ENCODE measurements at regions not wholly inside any gene's neighbourhood (a gene's known extent, or its start where the extent isn't known, plus 50 kb on each side); places are given as distances from the start of the nearest gene placed in this dataset.

DNA sequence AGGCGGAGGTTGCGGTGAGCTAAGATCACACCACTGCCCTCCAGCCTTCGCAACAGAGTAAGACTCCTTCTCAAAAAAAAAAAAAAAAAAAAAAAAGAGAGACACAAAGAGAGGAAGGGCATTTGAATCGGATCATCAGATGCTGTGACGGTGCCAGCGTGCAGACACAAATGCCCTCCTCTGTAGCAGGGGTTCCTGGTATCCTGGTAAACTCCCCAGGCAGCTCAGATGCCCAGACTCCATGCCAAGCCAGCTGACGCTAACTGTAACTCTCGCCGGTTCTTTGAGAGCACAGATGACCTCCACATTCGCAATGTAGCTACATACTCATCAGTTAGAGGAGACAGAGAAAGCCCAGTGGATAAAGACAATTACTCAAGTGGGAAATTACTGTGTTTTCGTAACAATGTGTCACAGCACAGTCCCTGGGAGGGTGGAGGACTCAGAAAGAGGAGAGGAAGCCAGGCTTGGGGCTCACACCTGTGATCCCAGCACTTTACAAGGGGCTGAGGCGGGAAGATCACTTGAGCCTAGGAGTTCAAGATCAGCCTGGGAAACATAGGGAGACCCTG is 153.1 kb downstream of the BRD1 start:
- no peak for TF ChIP-seq REPIN1 (tag by site-specific recombination; IDR thresholded peaks at IDR 0.05; ENCODE audit: low read depth)
- TF ChIP-seq PATZ1 (tag by site-specific recombination; IDR thresholded peaks at IDR 0.05): no peak
- no peak for TF ChIP-seq RBAK (tag by site-specific recombination; IDR thresholded peaks at IDR 0.05)
- TF ChIP-seq, protein P1, sequence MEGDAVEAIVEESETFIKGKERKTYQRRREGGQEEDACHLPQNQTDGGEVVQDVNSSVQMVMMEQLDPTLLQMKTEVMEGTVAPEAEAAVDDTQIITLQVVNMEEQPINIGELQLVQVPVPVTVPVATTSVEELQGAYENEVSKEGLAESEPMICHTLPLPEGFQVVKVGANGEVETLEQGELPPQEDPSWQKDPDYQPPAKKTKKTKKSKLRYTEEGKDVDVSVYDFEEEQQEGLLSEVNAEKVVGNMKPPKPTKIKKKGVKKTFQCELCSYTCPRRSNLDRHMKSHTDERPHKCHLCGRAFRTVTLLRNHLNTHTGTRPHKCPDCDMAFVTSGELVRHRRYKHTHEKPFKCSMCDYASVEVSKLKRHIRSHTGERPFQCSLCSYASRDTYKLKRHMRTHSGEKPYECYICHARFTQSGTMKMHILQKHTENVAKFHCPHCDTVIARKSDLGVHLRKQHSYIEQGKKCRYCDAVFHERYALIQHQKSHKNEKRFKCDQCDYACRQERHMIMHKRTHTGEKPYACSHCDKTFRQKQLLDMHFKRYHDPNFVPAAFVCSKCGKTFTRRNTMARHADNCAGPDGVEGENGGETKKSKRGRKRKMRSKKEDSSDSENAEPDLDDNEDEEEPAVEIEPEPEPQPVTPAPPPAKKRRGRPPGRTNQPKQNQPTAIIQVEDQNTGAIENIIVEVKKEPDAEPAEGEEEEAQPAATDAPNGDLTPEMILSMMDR (tag by site-specific recombination; IDR thresholded peaks at IDR 0.05): no peak
- no peak for TF ChIP-seq ZNF660 (tag by site-specific recombination; IDR thresholded peaks at IDR 0.05)
